MG63 (cell line): ENCODE measurements at regions not wholly inside any gene's neighbourhood (a gene's known extent, or its start where the extent isn't known, plus 50 kb on each side); places are given as distances from the start of the nearest gene placed in this dataset.
"Not testable (repeated sequence)": the region's sequence is repeated elsewhere in the genome, so short reads cannot be mapped to it uniquely, and the experiment has no call there.

Source experiments
- DNase-seq: peaks from one replicate; pipeline ENCODE4 v3.0.0-alpha.2; 2020
- H3K27me3 ChIP-seq: fragments of 250-450 bp; sonication (Bioruptor Pico); 2 replicates; pipeline ENCODE4 v1.5.1; 2020; ENCODE audit warnings: mild to moderate bottlenecking, moderate library complexity
- H3K36me3 ChIP-seq: fragments of 250-450 bp; sonication (Bioruptor Pico); 2 replicates; pipeline ENCODE4 v1.5.1; 2020; ENCODE audit warnings: mild to moderate bottlenecking, moderate library complexity
- H3K4me3 ChIP-seq: fragments of 250-450 bp; sonication (Bioruptor Pico); 2 replicates; pipeline ENCODE4 v1.5.1; 2020; ENCODE audit warnings: mild to moderate bottlenecking, moderate library complexity
- H3K9me3 ChIP-seq: fragments of 250-450 bp; sonication (Bioruptor Pico); 2 replicates; pipeline ENCODE4 v1.5.1; 2020; ENCODE audit warnings: mild to moderate bottlenecking, moderate library complexity

GRCh38 chr2:138066139-138066806, 102.0 kb downstream of the HNMT start:
- DNase-seq, result no peak
- Histone ChIP-seq H3K9me3 (no peaks in the 10 kb centered on the region), H3K36me3 (no peaks in the 10 kb centered on the region), H3K27me3 (no peaks in the 10 kb centered on the region), H3K4me3 (no peak overlapping the region)

GRCh38 chr2:138066841-138067240, 102.6 kb downstream of the HNMT start:
- no peak overlapping the region for H3K4me3 ChIP-seq
- no peaks in the 10 kb centered on the region for H3K9me3 ChIP-seq
- H3K27me3 ChIP-seq, result no peaks in the 10 kb centered on the region
- no peaks in the 10 kb centered on the region for H3K36me3 ChIP-seq
- no peak for DNase-seq

GRCh38 chr2:138068669-138069068, 104.4 kb downstream of the HNMT start:
- not testable (repeated sequence) for H3K36me3 ChIP-seq, H3K27me3 ChIP-seq, DNase-seq, H3K4me3 ChIP-seq, H3K9me3 ChIP-seq

GRCh38 chr2:138071042-138071719, 106.9 kb downstream of the HNMT start:
- not testable (repeated sequence) for H3K4me3 ChIP-seq, H3K27me3 ChIP-seq, DNase-seq, H3K36me3 ChIP-seq, H3K9me3 ChIP-seq

DNA sequence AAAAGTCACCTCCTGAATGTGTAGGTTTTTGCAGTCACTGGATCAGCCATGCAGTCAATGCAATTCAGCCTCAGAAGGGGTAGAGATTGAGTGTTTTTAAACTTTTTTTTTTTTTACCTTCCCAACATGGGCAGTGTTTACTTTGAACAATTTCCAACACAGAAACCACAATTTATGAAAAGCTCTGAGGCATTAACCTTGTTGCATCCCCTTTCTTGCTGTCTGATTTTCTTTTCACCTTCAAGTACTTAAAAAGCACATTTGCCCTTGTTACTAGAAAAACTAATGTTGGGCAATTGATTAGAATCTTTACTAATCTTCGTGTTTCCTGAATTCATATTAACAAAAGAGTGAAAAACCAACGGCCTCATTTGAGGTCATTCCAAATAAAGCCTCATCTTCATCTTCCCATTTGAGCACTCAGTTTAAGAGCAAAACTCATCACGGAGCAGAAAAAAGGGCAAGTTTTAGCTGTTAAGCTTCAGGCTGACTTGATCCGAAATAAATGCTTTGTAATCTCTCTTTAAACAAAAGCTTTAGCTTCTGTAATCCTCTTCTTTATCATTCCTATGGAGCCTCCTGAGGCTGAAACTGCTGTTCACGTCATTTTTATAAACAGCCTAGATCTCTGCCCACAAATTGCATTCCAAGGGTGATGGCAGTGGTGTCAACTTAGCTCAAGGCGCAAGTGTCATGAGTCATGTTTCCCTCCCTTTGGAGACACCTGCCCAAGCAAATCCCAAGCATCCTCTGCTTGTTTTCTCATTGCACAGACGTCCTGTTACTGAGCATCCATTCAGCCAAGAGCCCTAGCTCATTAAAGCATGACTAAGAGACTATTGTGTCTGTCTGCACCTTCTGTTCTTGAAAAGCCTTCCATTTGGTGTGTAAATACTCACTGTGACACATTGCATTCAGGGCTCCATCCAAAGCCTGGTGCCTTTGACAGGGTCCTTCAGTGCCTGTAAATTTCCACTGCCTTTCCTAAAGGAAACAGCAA, 107.7 kb downstream of the HNMT start:
- Histone ChIP-seq H3K9me3 (no peaks in the 10 kb centered on the region), H3K36me3 (no peaks in the 10 kb centered on the region), H3K4me3 (no peak overlapping the region), H3K27me3 (no peaks in the 10 kb centered on the region)
- peak; percentile 17 for DNase-seq

DNA sequence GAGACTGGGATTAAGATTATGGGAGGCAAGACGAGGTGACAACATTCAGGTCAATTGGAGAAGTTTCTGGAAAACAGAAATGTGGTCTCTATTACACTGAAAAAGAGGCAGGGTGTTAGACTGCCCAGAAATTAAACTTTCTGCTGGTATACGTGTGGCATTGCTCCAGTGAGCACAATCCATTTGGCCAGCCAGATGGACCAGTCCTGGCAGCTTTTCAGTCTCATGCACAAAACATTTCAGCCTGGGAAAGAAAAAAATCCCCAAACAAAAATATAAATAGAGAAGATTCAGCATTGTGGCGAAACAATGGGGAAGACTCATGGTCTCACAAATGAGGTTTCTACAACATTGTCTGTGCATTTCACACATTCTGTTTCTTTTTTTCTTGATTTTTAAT, 113.9 kb downstream of the HNMT start:
- peak; percentile 15 for DNase-seq
- Histone ChIP-seq H3K4me3 (no peak overlapping the region), H3K27me3 (no peaks in the 10 kb centered on the region), H3K9me3 (no peaks in the 10 kb centered on the region), H3K36me3 (no peaks in the 10 kb centered on the region)

DNA sequence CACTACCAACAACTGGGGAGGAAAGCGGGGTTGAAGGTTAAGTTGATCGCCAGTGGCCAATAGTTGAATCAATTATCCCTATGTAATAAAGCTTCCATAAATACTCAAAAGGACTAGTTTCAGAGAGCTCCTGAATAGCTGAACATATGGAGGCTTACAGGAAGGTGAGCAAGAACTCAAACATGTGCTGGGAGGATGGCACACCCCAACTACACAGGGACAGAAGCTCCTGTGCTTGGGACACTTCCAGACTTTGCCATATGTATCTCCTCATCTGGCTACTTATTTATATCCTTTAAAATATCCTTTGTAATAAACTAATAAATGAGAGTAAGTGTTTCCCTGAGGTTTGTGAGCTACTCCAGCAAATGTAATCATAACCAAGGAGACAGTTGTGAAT, 115.7 kb downstream of the HNMT start:
- DNase-seq, result no peak
- Histone ChIP-seq H3K9me3 (no peaks in the 10 kb centered on the region), H3K27me3 (no peaks in the 10 kb centered on the region), H3K36me3 (no peaks in the 10 kb centered on the region), H3K4me3 (no peak overlapping the region)

DNA sequence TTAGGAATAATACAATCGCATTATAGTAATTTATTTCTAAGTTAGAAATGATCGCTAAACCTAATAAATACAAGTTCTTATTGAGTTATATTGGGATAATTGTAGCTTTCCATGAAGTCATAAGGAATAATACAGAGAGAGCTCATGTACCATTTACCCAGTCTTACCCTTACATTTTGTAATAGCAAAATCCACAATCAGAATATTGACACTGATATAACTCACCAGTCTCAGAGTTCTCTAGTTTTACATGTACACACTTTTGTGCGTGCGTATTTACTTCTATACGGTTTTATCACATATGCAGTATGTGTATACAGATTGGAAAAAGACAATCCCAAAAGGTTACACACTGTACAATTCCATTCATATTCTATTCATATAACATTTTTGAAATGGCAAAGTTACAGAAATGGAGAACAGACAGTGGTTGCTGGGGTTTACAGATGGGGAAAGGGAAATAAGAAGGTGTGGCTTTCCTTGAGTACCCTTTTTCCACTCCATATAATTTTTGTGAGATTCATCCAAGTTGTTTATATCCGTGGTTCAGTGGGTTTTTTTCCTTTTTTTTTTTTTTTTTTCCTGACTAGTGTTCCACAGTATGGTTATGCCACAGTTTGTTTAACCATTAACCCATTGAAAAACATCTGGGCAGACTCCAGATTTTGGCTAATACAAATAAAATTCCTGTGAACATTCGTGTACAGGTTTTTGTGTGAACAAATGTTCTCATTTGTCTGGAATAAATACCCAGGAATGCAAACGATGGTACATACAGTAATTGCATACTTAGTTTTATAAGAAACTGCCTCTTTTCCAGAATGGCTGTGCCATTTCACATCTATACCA, 117.2 kb downstream of the HNMT start:
- H3K9me3 ChIP-seq, result no peaks in the 10 kb centered on the region
- no peaks in the 10 kb centered on the region for H3K27me3 ChIP-seq
- DNase-seq, result no peak
- no peak overlapping the region for H3K4me3 ChIP-seq
- no peaks in the 10 kb centered on the region for H3K36me3 ChIP-seq

- Histone ChIP-seq H3K36me3 (no peaks in the 10 kb centered on the region), H3K9me3 (no peaks in the 10 kb centered on the region), H3K4me3 (no peak overlapping the region), H3K27me3 (no peaks in the 10 kb centered on the region)
- no peak for DNase-seq
These were observed 119.9 kb downstream of the HNMT start for GRCh38 chr2:138084206-138084605.

- H3K36me3 ChIP-seq, DNase-seq, H3K27me3 ChIP-seq, H3K9me3 ChIP-seq, H3K4me3 ChIP-seq: not testable (repeated sequence)
These were observed 121.2 kb downstream of the HNMT start for GRCh38 chr2:138085441-138085840.

DNA sequence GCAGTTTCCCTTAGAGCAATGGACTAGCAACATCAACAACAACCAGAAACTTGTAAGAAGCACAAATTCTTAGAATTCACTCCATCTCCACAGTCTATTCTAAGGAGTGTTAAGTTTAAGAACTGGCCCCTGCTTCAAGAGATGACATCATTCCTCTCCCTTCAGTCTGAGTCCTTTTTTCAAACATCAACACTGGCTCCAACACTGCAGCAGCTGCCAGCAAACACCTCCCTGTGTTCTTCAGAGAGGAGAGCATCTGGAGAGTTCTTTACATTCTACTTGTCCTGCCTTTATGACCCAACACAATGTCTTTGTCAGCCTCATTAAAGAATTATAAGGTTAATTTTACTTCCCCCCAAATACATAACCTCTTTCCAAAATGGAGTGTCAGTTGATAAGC, 122.3 kb downstream of the HNMT start:
- no peaks in the 10 kb centered on the region for H3K9me3 ChIP-seq
- H3K27me3 ChIP-seq, result no peaks in the 10 kb centered on the region
- no peaks in the 10 kb centered on the region for H3K36me3 ChIP-seq
- H3K4me3 ChIP-seq, result no peak overlapping the region
- peak; percentile 45 for DNase-seq

GRCh38 chr2:138087751-138088593, 123.7 kb downstream of the HNMT start:
- no peaks in the 10 kb centered on the region for H3K36me3 ChIP-seq
- H3K9me3 ChIP-seq, result no peaks in the 10 kb centered on the region
- no peak for DNase-seq
- H3K27me3 ChIP-seq, result no peaks in the 10 kb centered on the region
- H3K4me3 ChIP-seq, result no peak overlapping the region

- Histone ChIP-seq H3K9me3 (no peaks in the 10 kb centered on the region), H3K27me3 (no peaks in the 10 kb centered on the region)
- DNase-seq, result no peak
These were observed 126.1 kb downstream of the HNMT start for GRCh38 chr2:138090330-138090729.

DNA sequence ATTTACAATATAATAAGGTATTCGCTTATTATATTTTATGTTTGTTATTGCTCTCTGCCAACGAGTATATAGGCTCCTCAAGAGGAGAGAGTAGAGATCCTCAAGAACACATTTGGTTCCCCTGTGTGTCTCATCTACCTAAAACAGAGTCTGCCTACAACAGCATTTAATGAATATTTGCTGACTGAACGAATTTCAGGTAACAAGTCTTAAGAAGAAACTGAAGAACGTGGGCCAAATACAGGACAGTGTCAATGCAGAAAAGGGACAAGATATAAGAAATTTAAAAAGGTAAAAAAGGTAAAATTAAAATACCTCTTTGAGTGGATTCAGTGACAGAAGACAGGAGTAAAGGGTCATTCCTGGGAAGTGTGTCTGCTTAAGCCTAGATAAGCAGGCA, 129.2 kb downstream of the HNMT start:
- Histone ChIP-seq H3K27me3 (no peaks in the 10 kb centered on the region), H3K9me3 (no peaks in the 10 kb centered on the region)
- DNase-seq, result no peak

More at GRCh38 chr2:138090330-138090729, 126.1 kb downstream of the HNMT start:
- no peaks in the 10 kb centered on the region for H3K36me3 ChIP-seq
- H3K4me3 ChIP-seq, result no peak overlapping the region

GRCh38 chr2:138094031-138094430, 129.8 kb downstream of the HNMT start:
- H3K27me3 ChIP-seq, result no peaks in the 10 kb centered on the region
- H3K4me3 ChIP-seq, result no peak overlapping the region
- DNase-seq, result no peak
- H3K36me3 ChIP-seq, result no peaks in the 10 kb centered on the region
- no peaks in the 10 kb centered on the region for H3K9me3 ChIP-seq

More for the DNA sequence above, 129.2 kb downstream of the HNMT start:
- Histone ChIP-seq H3K4me3 (no peak overlapping the region), H3K36me3 (no peaks in the 10 kb centered on the region)

GRCh38 chr2:138095336-138095735, 131.1 kb downstream of the HNMT start:
- no peak for DNase-seq
- H3K9me3 ChIP-seq, result no peaks in the 10 kb centered on the region
- H3K27me3 ChIP-seq, result no peaks in the 10 kb centered on the region
- no peaks in the 10 kb centered on the region for H3K36me3 ChIP-seq
- H3K4me3 ChIP-seq, result no peak overlapping the region
